Mesenchymal stem cell (in vitro differentiated cells and primary cell): ENCODE measurements at regions not wholly inside any gene's neighbourhood (a gene's known extent, or its start where the extent isn't known, plus 50 kb on each side); places are given as distances from the start of the nearest gene placed in this dataset.

Experiments
- DNase-seq: peaks from one replicate; pipeline ENCODE4 v3.0.0-alpha.2; 2013
- H2AFZ ChIP-seq: one replicate; pipeline ENCODE4 v1.6.1; 2013; ENCODE audit warnings: low read depth, mild to moderate bottlenecking, control low read depth, inconsistent platforms, low read length, moderate library complexity
- H2AK5ac ChIP-seq: 2 replicates; pipeline ENCODE4 v1.6.1; 2013; ENCODE audit warnings: low read length, moderate library complexity, mild to moderate bottlenecking, inconsistent platforms; ENCODE audit not compliant: severe bottlenecking
- H2BK120ac ChIP-seq: one replicate; pipeline ENCODE4 v1.6.1; 2013; ENCODE audit warnings: low read depth, mild to moderate bottlenecking, inconsistent platforms, low read length, moderate library complexity
- H2BK12ac ChIP-seq, 2 experiments: one replicate each; pipeline ENCODE4 v1.6.1; 2013; ENCODE audit warnings: inconsistent platforms in 2 of 2, low read length in 2 of 2, mild to moderate bottlenecking in 2 of 2, moderate library complexity in 2 of 2, control low read depth in 1 of 2
- H2BK15ac ChIP-seq: one replicate; pipeline ENCODE4 v1.6.1; 2013; ENCODE audit warnings: mild to moderate bottlenecking, low read depth, inconsistent platforms; ENCODE audit not compliant: poor library complexity, severe bottlenecking
- H2BK5ac ChIP-seq: 2 replicates; pipeline ENCODE4 v1.6.1; 2013; ENCODE audit warnings: low read depth, mild to moderate bottlenecking, low read length, control low read depth, inconsistent platforms; ENCODE audit not compliant: poor library complexity, severe bottlenecking
- H3K14ac ChIP-seq, 2 experiments: one replicate each; pipeline ENCODE4 v1.6.1; 2013; ENCODE audit warnings: inconsistent platforms in 2 of 2, low read length in 2 of 2, control low read depth in 1 of 2, mild to moderate bottlenecking in 1 of 2, moderate library complexity in 1 of 2
- H3K18ac ChIP-seq, 2 experiments: one replicate each; pipeline ENCODE4 v1.6.1; 2013; ENCODE audit warnings: inconsistent platforms in 2 of 2, low read length in 2 of 2, control low read depth in 1 of 2, low read depth in 1 of 2, mild to moderate bottlenecking in 1 of 2
- H3K23ac ChIP-seq, 2 experiments: one replicate each; pipeline ENCODE4 v1.6.1; 2013; ENCODE audit warnings: inconsistent platforms in 2 of 2, low read length in 2 of 2, mild to moderate bottlenecking in 2 of 2, moderate library complexity in 2 of 2, control low read depth in 1 of 2
- H3K27ac ChIP-seq: 2 replicates; pipeline ENCODE4 v1.5.1; 2013; ENCODE audit warnings: mild to moderate bottlenecking, moderate library complexity, low read length, control low read depth, inconsistent platforms; ENCODE audit not compliant: poor library complexity, severe bottlenecking
- H3K27me3 ChIP-seq, 2 experiments: 2 replicates each; pipeline versions ENCODE4 v1.6.1 to v1.7.0; 2013; ENCODE audit warnings: low read length in 2 of 2, mild to moderate bottlenecking in 2 of 2, moderate library complexity in 2 of 2, control low read depth in 1 of 2, inconsistent platforms in 1 of 2; ENCODE audit not compliant: control insufficient read depth in 1 of 2, insufficient read depth in 1 of 2
- H3K36me3 ChIP-seq, 2 experiments: 2 replicates each; pipeline versions ENCODE4 v1.6.1 to v1.7.0; 2013; ENCODE audit warnings: low read length in 2 of 2, control low read depth in 1 of 2, inconsistent platforms in 1 of 2, low read depth in 1 of 2, mild to moderate bottlenecking in 1 of 2; ENCODE audit not compliant: insufficient read depth in 2 of 2, control insufficient read depth in 1 of 2
- H3K4ac ChIP-seq, 2 experiments: one replicate each; pipeline ENCODE4 v1.6.1; 2013; ENCODE audit warnings: inconsistent platforms in 2 of 2, low read length in 2 of 2, mild to moderate bottlenecking in 2 of 2, moderate library complexity in 2 of 2, control low read depth in 1 of 2, low read depth in 1 of 2
- H3K4me1 ChIP-seq: 2 replicates; pipeline ENCODE4 v1.6.1; 2013; ENCODE audit warnings: low read depth, low read length, control low read depth; ENCODE audit not compliant: control insufficient read depth, insufficient read depth
- H3K4me2 ChIP-seq: 2 replicates; pipeline ENCODE4 v1.6.1; 2013; ENCODE audit warnings: low read length, mild to moderate bottlenecking, inconsistent platforms; ENCODE audit not compliant: poor library complexity, severe bottlenecking
- H3K4me3 ChIP-seq, 2 experiments: 2 replicates each; pipeline versions ENCODE4 v1.5.1 to v1.7.0; 2013; ENCODE audit warnings: low read length in 2 of 2, mild to moderate bottlenecking in 2 of 2, control low read depth in 1 of 2, low read depth in 1 of 2; ENCODE audit not compliant: insufficient read depth in 1 of 2
- H3K79me1 ChIP-seq: replicated peaks from 2 replicates; pipeline ENCODE4 v1.6.1; 2013; ENCODE audit warnings: mild to moderate bottlenecking, control low read depth, low read length, inconsistent platforms; ENCODE audit not compliant: poor library complexity, severe bottlenecking
- H3K9ac ChIP-seq: 2 replicates; pipeline ENCODE4 v1.7.0; 2013; ENCODE audit warnings: mild to moderate bottlenecking, low read length, moderate library complexity
- H3K9me3 ChIP-seq: 2 replicates; pipeline ENCODE4 v1.7.0; 2013; ENCODE audit warnings: mild to moderate bottlenecking, low read length; ENCODE audit not compliant: control insufficient read depth
- H4K8ac ChIP-seq: one replicate; pipeline ENCODE4 v1.6.1; 2013; ENCODE audit warnings: inconsistent platforms, mild to moderate bottlenecking, low read length, moderate library complexity
- H4K91ac ChIP-seq: one replicate; pipeline ENCODE4 v1.6.1; 2013; ENCODE audit warnings: mild to moderate bottlenecking, low read length, inconsistent platforms
- WGBS: methylation state at CpG from one replicate; pipeline ENCODE4 v1.1.7; 2013; ENCODE audit warnings: mixed read lengths; 5-methylcytosine and 5-hydroxymethylcytosine counted together

DNA sequence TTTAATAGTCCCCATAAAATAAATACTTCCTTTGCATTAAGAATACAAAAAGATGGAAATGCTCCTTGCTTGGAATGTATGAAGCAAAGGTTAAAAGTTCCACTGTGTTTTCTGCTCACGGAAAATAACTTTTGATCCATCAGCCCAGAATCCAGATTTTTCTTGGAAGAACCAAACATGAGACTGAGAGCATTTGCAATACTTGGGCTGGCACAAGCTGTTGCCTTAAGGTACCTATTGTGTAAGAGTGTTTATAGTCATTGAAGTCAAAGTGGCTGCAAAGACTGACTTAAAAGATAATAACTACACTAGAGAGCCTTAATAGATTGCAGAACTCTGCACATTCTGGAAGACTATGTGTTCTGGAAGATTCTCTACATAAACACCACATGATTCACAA is 281.4 kb downstream of the RAB28 start:
- Histone ChIP-seq H3K36me3 (no peaks in the 10 kb centered on the region), H3K4me3 (no peak overlapping the region), H4K91ac (no peak overlapping the region), H3K27ac (no peak overlapping the region), H4K8ac (no peak overlapping the region), H3K14ac (no peak overlapping the region), H3K9me3 (no peaks in the 10 kb centered on the region), H2AK5ac (no peak overlapping the region), H3K79me1 (no peaks in the 10 kb centered on the region), H2BK15ac (no peak overlapping the region), H2BK5ac (no peak overlapping the region), H2BK12ac (no peak overlapping the region), H3K18ac (no peak overlapping the region), H2BK120ac (no peak overlapping the region), H3K4ac (no peak overlapping the region), H3K27me3 (no peaks in the 10 kb centered on the region), H2AFZ (no peak overlapping the region), H3K4me1 (no peaks in the 10 kb centered on the region), H3K4me2 (no peak overlapping the region), H3K9ac (no peak overlapping the region), H3K23ac (no peak overlapping the region)
- WGBS, result 100% methylated on average over 1 of the region's 1 CpG
- no peak for DNase-seq

DNA sequence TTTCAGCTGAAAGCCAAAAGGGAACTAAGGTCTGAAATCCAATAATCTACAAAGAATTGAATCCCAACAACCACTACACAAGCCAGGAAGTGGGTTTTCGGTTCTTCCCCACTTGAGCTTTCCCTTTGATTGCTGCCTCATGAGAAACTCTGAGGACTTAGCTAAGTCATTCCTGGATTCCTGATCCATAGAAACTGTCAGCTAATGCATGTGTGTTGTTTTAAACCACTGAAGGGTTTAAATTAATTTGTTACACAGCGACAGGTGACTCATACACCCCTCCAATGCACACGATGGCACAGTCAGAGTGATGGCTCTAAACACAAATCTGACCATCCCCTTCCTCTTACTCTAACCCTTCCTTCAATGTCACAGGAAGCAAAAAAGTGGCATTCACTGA is 282.9 kb downstream of the RAB28 start:
- no peak overlapping the region for H3K4ac ChIP-seq

DNA sequence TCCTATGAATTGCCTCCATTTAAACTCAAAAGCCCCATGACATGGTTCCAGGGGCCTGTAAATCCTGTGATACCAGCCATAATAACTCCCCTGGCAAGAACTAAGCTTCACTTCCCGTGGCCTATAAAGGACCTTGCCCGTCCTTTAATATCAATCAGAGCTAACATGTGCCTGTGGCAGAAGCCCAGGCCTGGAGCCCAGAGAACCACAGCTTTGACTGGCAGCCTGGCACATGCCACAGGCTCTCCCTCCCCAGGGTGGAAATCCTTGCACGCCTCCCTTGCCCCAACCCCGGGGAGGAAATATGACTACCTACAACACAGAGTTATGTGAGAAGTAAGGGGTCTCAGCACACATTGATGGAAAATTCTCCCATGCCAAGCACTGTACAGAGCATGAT is 287.4 kb downstream of the RAB28 start:
- no peak overlapping the region for H3K18ac ChIP-seq
- peaks cover 4% of the 10 kb centered on the region for H3K9me3 ChIP-seq
- H3K36me3 ChIP-seq, result no peaks in the 10 kb centered on the region
- H2BK120ac ChIP-seq, result no peak overlapping the region
- H2AK5ac ChIP-seq, result no peak overlapping the region
- H3K27me3 ChIP-seq, result no peaks in the 10 kb centered on the region
- no peak overlapping the region for H2BK12ac ChIP-seq
- 95% methylated on average over 2 of the region's 4 CpGs for WGBS
- no peak overlapping the region for H3K4me3 ChIP-seq
- H3K9ac ChIP-seq, result no peak overlapping the region
- peak overlapping the region in 1 of 2 experiments; percentile 60 for H3K14ac ChIP-seq
- no peak overlapping the region for H3K4ac ChIP-seq
- H4K8ac ChIP-seq, result no peak overlapping the region
- H3K79me1 ChIP-seq, result no peaks in the 10 kb centered on the region
- DNase-seq, result no peak
- H3K4me1 ChIP-seq, result no peaks in the 10 kb centered on the region
- H2BK15ac ChIP-seq, result no peak overlapping the region
- no peak overlapping the region for H2BK5ac ChIP-seq
- no peak overlapping the region for H3K27ac ChIP-seq
- no peak overlapping the region for H4K91ac ChIP-seq
- no peak overlapping the region for H3K23ac ChIP-seq
- H2AFZ ChIP-seq, result no peak overlapping the region
- no peak overlapping the region for H3K4me2 ChIP-seq

More for the DNA sequence above, 282.9 kb downstream of the RAB28 start:
- Histone ChIP-seq H4K91ac (no peak overlapping the region), H2BK120ac (no peak overlapping the region), H3K4me2 (no peak overlapping the region), H2BK5ac (no peak overlapping the region), H2BK15ac (no peak overlapping the region), H2AFZ (no peak overlapping the region), H2AK5ac (no peak overlapping the region), H3K9me3 (no peaks in the 10 kb centered on the region), H3K23ac (no peak overlapping the region), H3K18ac (no peak overlapping the region), H3K36me3 (no peaks in the 10 kb centered on the region), H3K27me3 (no peaks in the 10 kb centered on the region), H3K4me1 (no peaks in the 10 kb centered on the region), H3K9ac (no peak overlapping the region), H4K8ac (peak overlapping the region; percentile 24), H3K4me3 (no peak overlapping the region), H3K79me1 (no peaks in the 10 kb centered on the region), H2BK12ac (no peak overlapping the region), H3K14ac (no peak overlapping the region), H3K27ac (no peak overlapping the region)
- WGBS, result 63% methylated on average over 3 of the region's 3 CpGs
- no peak for DNase-seq

DNA sequence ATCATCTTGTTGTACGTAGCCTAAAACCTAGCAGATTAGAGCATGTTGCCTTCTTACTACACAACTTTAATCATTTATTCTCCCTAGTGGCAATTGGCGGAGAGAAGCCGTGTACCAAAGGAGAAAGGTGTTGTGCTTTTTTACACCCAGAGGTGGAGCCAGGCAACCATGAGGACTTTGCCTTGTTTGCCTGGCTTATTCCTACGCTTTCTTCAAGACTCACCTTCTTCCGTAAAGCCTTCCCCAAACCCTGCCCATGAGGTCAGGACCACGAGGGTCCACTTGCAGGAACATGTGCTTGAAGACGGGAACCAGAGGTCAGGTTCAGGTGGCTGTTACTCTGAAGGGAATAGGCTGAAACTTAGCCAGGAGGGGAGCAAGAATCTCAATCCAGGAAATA is 290.5 kb downstream of the RAB28 start:
- H2BK12ac ChIP-seq, result no peak overlapping the region
- H2AK5ac ChIP-seq, result no peak overlapping the region
- no peak overlapping the region for H3K4me3 ChIP-seq
- H2BK15ac ChIP-seq, result no peak overlapping the region
- no peak overlapping the region for H2BK5ac ChIP-seq
- no peaks in the 10 kb centered on the region for H3K4me1 ChIP-seq
- H3K23ac ChIP-seq, result no peak overlapping the region
- no peak for DNase-seq
- no peaks in the 10 kb centered on the region for H3K27me3 ChIP-seq
- H3K27ac ChIP-seq, result no peak overlapping the region
- no peak overlapping the region for H2BK120ac ChIP-seq
- H3K18ac ChIP-seq, result no peak overlapping the region
- no peak overlapping the region for H3K4ac ChIP-seq
- WGBS, result 91% methylated on average over 7 of the region's 7 CpGs
- H3K4me2 ChIP-seq, result no peak overlapping the region
- no peak overlapping the region for H3K9ac ChIP-seq
- no peak overlapping the region for H4K8ac ChIP-seq
- H3K9me3 ChIP-seq, result peaks cover 4% of the 10 kb centered on the region
- no peak overlapping the region for H4K91ac ChIP-seq
- no peaks in the 10 kb centered on the region for H3K36me3 ChIP-seq
- no peaks in the 10 kb centered on the region for H3K79me1 ChIP-seq
- H2AFZ ChIP-seq, result no peak overlapping the region
- no peak overlapping the region for H3K14ac ChIP-seq
